Lower lobe of right lung (tissue), 2 donors: ENCODE measurements at regions not wholly inside any gene's neighbourhood (a gene's known extent, or its start where the extent isn't known, plus 50 kb on each side); places are given as distances from the start of the nearest gene placed in this dataset.
A peak's percentile ranks its signal among the peaks of the same experiment; 100 is the strongest.

Experiments
- ATAC-seq, 2 donors: fragments of 200-7000 bp; cut with Tn5 transposase; one replicate each; pipeline ENCODE4 v1.9.1; 2020 to 2022; ENCODE audit warnings: mild to moderate bottlenecking in 2 of 2, moderate library complexity in 2 of 2
- DNase-seq: peaks from one replicate; pipeline ENCODE4 v3.0.0-alpha.2; 2020
- H3K27ac ChIP-seq: fragments of 200-600 bp; one replicate; pipeline ENCODE4 v1.8.0; 2022
- H3K27me3 ChIP-seq: fragments of 200-600 bp; one replicate; pipeline ENCODE4 v1.8.0; 2022; ENCODE audit warnings: low read depth
- H3K36me3 ChIP-seq: fragments of 200-600 bp; one replicate; pipeline ENCODE4 v1.8.0; 2022; ENCODE audit warnings: mild to moderate bottlenecking
- H3K4me1 ChIP-seq: fragments of 200-600 bp; one replicate; pipeline ENCODE4 v1.8.0; 2022
- H3K4me3 ChIP-seq: fragments of 200-600 bp; one replicate; pipeline ENCODE4 v1.8.0; 2022; ENCODE audit warnings: mild to moderate bottlenecking
- H3K9me3 ChIP-seq: fragments of 200-600 bp; one replicate; pipeline ENCODE4 v1.8.0; 2022
- CTCF ChIP-seq: fragments of 200-600 bp; IDR thresholded peaks from one replicate; pipeline ENCODE4 v1.8.0; 2022; ENCODE audit warnings: antibody characterized with exemption, mild to moderate bottlenecking
- intact Hi-C: fragments of 100-400 bp; cut with DNase I; formaldehyde crosslinking; loops from one replicate; pipeline ENCODE4 v1.11.0; 2022
- donor health status: DM: no; HTN: yes; CAD: no; lungs with severe emphysema.

GRCh38 chr2:23005469-23005868 is 379.5 kb upstream of the KLHL29 start:
- Histone ChIP-seq H3K36me3 (no peaks in the 10 kb centered on the region), H3K27me3 (no peaks in the 10 kb centered on the region), H3K9me3 (no peaks in the 10 kb centered on the region), H3K4me1 (peaks cover 7% of the 10 kb centered on the region), H3K27ac (no peak overlapping the region), H3K4me3 (no peak overlapping the region)
- no peak for ATAC-seq
- TF ChIP-seq CTCF: no peak
- intact Hi-C loops: no loop called here
- no peak for DNase-seq

GRCh38 chr2:23007631-23008235 is 377.2 kb upstream of the KLHL29 start:
- intact Hi-C loops: no loop called here
- Histone ChIP-seq H3K4me1 (peaks cover 7% of the 10 kb centered on the region), H3K36me3 (no peaks in the 10 kb centered on the region), H3K27me3 (no peaks in the 10 kb centered on the region), H3K9me3 (no peaks in the 10 kb centered on the region), H3K27ac (no peak overlapping the region), H3K4me3 (no peak overlapping the region)
- ATAC-seq (no peak), DNase-seq (no peak)
- no peak for TF ChIP-seq CTCF

GRCh38 chr2:23008440-23008839 is 376.5 kb upstream of the KLHL29 start:
- no peak for TF ChIP-seq CTCF
- H3K9me3 ChIP-seq: no peaks in the 10 kb centered on the region
- H3K36me3 ChIP-seq: no peaks in the 10 kb centered on the region
- H3K27ac ChIP-seq: no peak overlapping the region
- DNase-seq: no peak
- ATAC-seq: no peak
- no peak overlapping the region for H3K4me3 ChIP-seq
- intact Hi-C loops: no loop called here
- H3K27me3 ChIP-seq: no peaks in the 10 kb centered on the region
- H3K4me1 ChIP-seq: peaks cover 7% of the 10 kb centered on the region

GRCh38 chr2:23008951-23009350 is 376.0 kb upstream of the KLHL29 start:
- Histone ChIP-seq H3K9me3 (no peaks in the 10 kb centered on the region), H3K36me3 (no peaks in the 10 kb centered on the region), H3K27ac (no peak overlapping the region), H3K4me3 (no peak overlapping the region), H3K27me3 (no peaks in the 10 kb centered on the region), H3K4me1 (peaks cover 7% of the 10 kb centered on the region)
- ATAC-seq (no peak), DNase-seq (no peak)
- no peak for TF ChIP-seq CTCF
- intact Hi-C loops: no loop called here

GRCh38 chr2:23009545-23010149 is 375.3 kb upstream of the KLHL29 start:
- Histone ChIP-seq H3K4me3 (no peak overlapping the region), H3K27me3 (no peaks in the 10 kb centered on the region), H3K27ac (no peak overlapping the region), H3K4me1 (peaks cover 7% of the 10 kb centered on the region), H3K36me3 (no peaks in the 10 kb centered on the region), H3K9me3 (no peaks in the 10 kb centered on the region)
- peak; percentile 48 to 51 for ATAC-seq
- intact Hi-C loops: no loop called here
- no peak for TF ChIP-seq CTCF
- no peak for DNase-seq
